ENCODE measurements at regions not wholly inside any gene's neighbourhood (a gene's known extent, or its start where the extent isn't known, plus 50 kb on each side); places are given as distances from the start of the nearest gene placed in this dataset.

- Histone ChIP-seq H3K27me3 (ENCODE audit: control insufficient read depth, insufficient read depth, low read length) (no peaks in the 10 kb centered on the region), H3K27ac (ENCODE audit: low read length) (no peak overlapping the region), H3K4me3 (ENCODE audit: low read length) (no peak overlapping the region), H3K4me1 (ENCODE audit: control insufficient read depth, insufficient read depth, low read length) (no peaks in the 10 kb centered on the region), H3K36me3 (ENCODE audit: control insufficient read depth, insufficient read depth, low read length) (no peaks in the 10 kb centered on the region), H3K9me3 (ENCODE audit: control insufficient read depth, insufficient read depth, low read length) (no peaks in the 10 kb centered on the region)
- Mint-ChIP-seq H3K9me3 (no peaks in the 10 kb centered on the region), H3K4me3 (no peak overlapping the region), H3K27ac (no peak overlapping the region), H3K4me1 (no peaks in the 10 kb centered on the region), H3K27me3 (ENCODE audit: low read depth in 2 of 2) (peaks cover 0 to 3% of the 10 kb centered on the region in 2 donors), H3K36me3 (no peaks in the 10 kb centered on the region)
- DNase-seq (no peak), ATAC-seq (no peak)
- no peak for TF ChIP-seq CTCF (IDR thresholded peaks at IDR 0.05)
- WGBS (ENCODE audit: insufficient coverage): 91% methylated on average over 2 of the region's 2 CpGs
- intact Hi-C loops (cut with micrococcal nuclease): no loop called here
Observed at GRCh38 chr15:88307344-88307743, 50.8 kb upstream of the NTRK3 start.
